22Rv1 (cell line): ENCODE measurements at regions not wholly inside any gene's neighbourhood (a gene's known extent, or its start where the extent isn't known, plus 50 kb on each side); places are given as distances from the start of the nearest gene placed in this dataset.

ENCODE experiments used
- H3K27ac ChIP-seq: fragments of 450-650 bp; 2 replicates; pipeline ENCODE4 v1.5.1; 2017
- ZFX ChIP-seq: fragments of 450-650 bp; IDR thresholded peaks from 2 replicates; pipeline ENCODE4 v1.6.1; 2017; ENCODE audit warnings: antibody characterized with exemption, borderline replicate concordance
- TF ChIP-seq, protein P1 (sequence below): fragments of 450-650 bp; IDR thresholded peaks from 2 replicates; pipeline ENCODE4 v1.5.1; 2017; ENCODE audit warnings: mild to moderate bottlenecking

GRCh38 chr6:45727819-45728449 lies 287.7 kb downstream of the CLIC5 start:
- TF ChIP-seq ZFX: no peak
- TF ChIP-seq, protein P1, sequence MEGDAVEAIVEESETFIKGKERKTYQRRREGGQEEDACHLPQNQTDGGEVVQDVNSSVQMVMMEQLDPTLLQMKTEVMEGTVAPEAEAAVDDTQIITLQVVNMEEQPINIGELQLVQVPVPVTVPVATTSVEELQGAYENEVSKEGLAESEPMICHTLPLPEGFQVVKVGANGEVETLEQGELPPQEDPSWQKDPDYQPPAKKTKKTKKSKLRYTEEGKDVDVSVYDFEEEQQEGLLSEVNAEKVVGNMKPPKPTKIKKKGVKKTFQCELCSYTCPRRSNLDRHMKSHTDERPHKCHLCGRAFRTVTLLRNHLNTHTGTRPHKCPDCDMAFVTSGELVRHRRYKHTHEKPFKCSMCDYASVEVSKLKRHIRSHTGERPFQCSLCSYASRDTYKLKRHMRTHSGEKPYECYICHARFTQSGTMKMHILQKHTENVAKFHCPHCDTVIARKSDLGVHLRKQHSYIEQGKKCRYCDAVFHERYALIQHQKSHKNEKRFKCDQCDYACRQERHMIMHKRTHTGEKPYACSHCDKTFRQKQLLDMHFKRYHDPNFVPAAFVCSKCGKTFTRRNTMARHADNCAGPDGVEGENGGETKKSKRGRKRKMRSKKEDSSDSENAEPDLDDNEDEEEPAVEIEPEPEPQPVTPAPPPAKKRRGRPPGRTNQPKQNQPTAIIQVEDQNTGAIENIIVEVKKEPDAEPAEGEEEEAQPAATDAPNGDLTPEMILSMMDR: no peak

DNA sequence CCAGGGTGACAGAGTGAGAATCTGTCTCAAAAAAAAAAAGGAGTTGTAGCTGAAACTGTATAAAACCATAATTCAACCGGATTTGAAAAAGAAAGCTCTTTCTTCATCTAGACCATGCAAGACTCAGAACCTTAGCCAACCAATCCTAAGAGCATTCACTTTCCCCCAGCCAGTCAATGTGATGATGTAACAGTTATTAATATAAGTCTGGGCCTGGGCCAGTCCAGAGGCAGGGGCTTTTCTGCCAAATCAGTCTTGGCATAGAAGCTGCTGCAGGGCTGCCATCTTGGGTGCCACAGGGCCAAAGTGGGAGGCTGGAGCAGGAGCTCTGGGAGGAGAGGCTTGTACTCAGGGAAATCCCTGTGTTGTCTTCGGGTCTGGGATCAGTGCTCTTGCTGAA lies 288.4 kb downstream of the CLIC5 start:
- no peak overlapping the region for H3K27ac ChIP-seq
- no peak for TF ChIP-seq ZFX
- TF ChIP-seq, protein P1: no peak

More at GRCh38 chr6:45727819-45728449, 287.7 kb downstream of the CLIC5 start:
- H3K27ac ChIP-seq: no peak overlapping the region

DNA sequence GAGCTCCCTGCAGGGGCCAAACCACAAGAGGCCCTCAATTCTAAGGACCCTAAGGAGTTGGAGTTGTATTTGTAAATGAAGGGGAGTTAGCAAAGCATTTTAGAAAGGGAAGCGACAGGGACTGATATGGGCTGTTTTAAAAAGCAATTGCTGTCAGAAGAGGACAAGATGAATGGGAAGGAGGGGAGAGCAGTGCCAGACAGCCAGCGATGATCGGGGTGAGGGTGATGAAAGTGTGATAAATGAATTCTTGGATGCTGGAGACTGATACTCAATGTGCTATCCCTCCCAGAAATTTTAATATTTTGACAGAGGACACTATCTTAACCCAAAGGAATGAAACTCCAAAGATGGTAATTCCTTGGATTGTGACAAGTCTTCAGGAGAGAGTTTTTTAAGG lies 289.2 kb downstream of the CLIC5 start:
- TF ChIP-seq, protein P1: no peak
- no peak for TF ChIP-seq ZFX
- H3K27ac ChIP-seq: no peak overlapping the region

- TF ChIP-seq, protein P1: no peak
- no peak for TF ChIP-seq ZFX
Observed at GRCh38 chr6:45724511-45724910, 291.1 kb downstream of the CLIC5 start.

DNA sequence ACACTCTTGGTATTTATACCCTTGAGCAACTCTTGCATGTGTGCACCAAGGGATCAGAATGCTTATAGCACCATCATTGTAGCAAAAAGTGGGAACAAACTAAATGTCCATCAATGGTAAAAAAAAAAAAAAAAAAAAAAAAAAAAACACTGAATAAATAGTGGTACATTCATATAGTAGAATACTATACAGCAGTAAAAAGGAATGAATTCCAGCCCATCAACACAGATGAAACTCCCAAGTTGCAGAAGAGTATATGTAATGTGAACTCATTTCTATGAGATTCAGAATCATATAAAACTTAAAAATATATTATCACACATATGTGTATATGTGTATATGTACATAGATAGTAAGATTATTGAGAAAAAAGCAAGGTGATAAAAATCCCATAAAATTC lies 291.6 kb downstream of the CLIC5 start:
- H3K27ac ChIP-seq: no peak overlapping the region
- TF ChIP-seq, protein P1: no peak
- TF ChIP-seq ZFX: no peak

More at GRCh38 chr6:45724511-45724910, 291.1 kb downstream of the CLIC5 start:
- no peak overlapping the region for H3K27ac ChIP-seq

- no peak overlapping the region for H3K27ac ChIP-seq
- no peak for TF ChIP-seq ZFX
- TF ChIP-seq, protein P1: no peak
Observed at GRCh38 chr6:45722876-45723275, 292.8 kb downstream of the CLIC5 start.

DNA sequence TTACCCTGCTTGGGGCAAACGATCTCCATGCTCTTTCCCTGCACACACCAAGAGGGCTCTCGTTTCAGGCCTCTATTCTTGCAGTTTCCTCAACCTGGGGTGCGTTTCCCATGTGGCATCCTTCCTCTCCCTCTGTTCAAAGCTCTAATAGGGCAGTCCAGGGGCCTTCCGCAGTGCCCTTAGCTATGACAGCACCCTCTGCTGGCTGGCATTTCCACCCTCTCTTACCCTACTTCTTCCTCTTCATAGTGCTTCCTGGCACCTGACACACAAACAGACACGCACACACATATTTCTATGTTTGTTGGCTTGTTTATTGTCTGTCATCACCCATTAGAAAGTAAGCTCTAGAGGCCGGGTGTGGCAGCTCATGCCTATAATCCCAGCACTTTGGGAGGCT lies 294.0 kb downstream of the CLIC5 start:
- TF ChIP-seq ZFX: no peak
- TF ChIP-seq, protein P1: peak; percentile 27

More for the DNA sequence above, 294.0 kb downstream of the CLIC5 start:
- no peak overlapping the region for H3K27ac ChIP-seq
